CD4-positive, alpha-beta T cell treated with Interleukin-10 for 1 hour (primary cell): ENCODE measurements at regions not wholly inside any gene's neighbourhood (a gene's known extent, or its start where the extent isn't known, plus 50 kb on each side); places are given as distances from the start of the nearest gene placed in this dataset.
"Not testable (repeated sequence)": the region's sequence is repeated elsewhere in the genome, so short reads cannot be mapped to it uniquely, and the experiment has no call there.

Experiments used
- DNase-seq: peaks from one replicate; pipeline ENCODE4 v3.0.0-alpha.2; 2020

DNA sequence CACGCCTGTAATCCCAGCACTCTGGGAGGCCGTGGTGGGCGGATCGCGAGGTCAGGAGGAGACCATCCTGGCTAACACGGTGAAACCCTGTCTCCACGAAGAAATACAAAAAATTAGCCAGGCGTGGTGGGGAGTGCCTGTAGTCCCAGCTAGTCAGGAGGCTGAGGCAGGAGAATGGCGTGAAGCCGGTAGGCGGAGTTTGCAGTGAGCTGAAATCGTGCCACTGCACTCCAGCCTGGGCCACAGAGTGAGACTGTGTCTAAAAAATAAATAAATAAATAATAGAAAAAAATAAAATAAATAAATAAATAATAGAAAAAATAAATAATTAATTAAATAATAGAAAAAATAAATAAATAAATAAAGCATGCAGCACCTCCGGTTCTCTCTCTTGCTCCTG, 480.8 kb downstream of the GOLGA6L6 start:
- DNase-seq, result not testable (repeated sequence)

DNA sequence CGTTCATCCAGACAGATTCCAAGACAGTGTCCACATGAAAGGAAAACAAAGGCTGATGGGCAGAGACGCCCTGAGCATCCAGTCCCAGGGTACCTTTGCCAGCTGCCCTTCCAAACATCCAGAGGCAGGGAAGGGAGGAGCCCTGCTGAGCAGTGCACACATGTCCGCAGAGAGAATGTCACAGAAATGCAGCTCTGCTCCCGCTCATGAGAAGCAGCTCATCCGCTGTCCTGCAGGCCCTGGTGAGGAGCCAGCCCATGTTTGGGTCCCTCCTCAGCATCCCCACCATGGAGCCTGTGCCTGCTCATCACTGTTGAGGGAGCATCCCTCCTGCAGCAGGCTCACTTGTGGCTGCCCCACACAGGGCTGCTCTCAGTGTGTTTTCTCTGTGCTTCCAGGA, 484.7 kb downstream of the GOLGA6L6 start:
- DNase-seq, result not testable (repeated sequence)

DNA sequence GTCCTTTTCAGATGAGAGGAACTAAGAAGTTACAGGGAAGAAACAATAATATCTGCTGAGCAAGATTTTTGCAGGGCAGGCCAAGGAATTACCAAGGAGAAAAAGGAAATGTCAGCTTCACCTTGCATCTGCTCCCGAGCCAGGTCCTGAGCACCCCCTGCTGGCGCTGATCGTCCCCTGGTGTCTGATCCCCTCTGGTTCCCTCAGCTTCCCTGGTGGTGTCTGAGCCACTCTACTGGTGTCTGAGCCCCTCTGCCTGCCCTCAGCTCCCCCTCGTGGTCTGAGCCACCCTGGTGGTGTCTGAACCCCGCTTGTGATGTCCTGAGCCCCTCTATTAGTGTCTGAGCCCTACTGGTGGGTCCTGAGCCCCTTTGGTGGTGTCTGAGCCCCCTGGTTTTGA, 485.7 kb downstream of the GOLGA6L6 start:
- not testable (repeated sequence) for DNase-seq

DNA sequence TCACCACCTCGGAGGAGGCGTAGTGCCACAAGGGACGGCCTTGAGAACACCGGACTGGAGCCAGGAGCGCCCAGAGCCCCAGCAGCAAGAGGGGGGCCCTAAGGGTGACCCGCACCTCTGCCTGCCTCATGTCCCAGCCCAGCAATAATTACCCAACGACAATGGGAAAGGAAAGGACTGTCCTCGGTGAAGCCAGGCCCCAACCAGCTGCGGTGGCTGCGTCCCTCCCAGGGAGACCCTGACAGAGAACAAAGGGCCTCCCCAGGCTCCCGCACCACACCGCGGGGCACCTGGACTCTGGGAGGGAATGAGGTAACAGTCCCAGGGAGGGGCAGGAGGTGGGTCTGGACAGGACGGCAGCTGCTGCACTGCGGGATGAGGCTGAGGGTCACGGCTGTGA, 493.4 kb downstream of the GOLGA6L6 start:
- not testable (repeated sequence) for DNase-seq

DNA sequence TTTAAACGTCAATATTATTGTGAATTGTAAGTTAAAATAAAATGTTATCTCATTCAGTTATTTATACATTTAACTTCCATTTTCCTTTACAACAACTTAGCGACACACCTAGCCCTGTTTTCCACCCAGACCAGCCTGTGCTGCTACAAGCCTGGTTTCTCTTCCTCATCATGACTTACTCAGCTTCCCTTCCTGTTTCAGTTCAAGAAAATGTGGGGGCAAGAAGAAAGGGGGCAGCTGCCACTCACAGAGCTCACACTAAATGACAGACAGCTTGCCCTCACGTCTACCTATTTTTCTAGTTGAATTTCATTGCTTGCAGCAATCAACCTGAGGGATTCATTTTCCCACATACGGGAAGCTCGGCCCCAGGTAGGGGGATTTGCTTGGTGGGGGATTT, 496.4 kb downstream of the GOLGA6L6 start:
- not testable (repeated sequence) for DNase-seq

DNA sequence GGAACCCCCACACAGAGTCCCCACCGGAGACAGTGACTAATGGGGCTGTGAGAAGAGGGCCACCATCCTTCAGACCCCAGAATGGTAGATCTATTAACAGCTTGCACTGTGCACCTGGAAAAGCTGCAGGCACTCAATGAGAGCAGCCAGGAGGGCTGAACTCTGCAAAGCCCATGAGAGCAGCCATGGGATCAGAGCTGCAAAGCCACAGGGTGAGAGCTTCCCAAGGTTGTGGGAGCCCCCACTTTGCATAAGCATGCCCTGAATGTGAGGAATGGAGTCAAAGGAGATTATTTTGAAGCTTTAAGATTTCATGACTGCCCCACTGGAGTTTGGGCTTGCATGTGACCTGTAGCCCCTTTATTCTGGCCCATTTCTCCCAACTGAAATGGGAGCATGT, 500.9 kb downstream of the GOLGA6L6 start:
- DNase-seq, result not testable (repeated sequence)

DNA sequence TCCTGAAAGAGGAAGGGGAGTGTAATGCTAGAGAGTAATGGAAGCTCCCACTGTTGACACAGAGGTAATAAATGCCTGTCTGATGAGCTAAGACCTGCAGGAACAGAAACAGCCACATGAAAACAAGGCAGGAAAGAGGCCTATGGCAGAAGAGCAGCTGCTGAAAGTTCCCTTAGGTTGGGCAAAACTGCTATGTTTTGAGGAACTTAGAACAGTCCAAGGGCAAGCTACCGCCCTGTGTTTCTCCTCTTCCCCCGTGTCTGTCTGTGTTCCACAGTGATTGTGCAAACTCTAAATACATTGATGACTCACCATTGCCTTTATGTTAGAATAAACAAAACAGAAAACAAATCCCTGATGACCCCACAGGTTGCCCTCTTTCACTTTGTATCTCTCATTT, 516.6 kb downstream of the GOLGA6L6 start:
- DNase-seq, result not testable (repeated sequence)

DNA sequence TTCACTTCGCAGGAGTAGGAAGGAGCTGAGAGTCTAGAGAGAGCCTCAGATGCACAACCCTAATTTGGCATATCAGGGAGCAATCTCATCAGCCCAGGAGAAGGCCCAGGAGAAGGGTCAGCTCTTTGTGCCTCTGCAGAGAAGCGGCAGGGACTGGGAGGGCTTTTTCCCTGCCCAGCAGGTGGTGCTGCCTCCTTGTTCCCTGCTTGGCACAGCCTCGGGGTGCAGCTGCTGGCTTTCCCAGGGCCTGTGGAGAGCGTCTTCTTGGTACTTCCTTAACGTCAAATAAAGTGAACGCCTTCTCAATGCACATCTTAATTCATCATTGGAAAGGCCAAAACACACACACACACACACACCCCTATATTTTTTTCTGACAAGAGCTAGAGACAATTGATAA, 519.3 kb downstream of the GOLGA6L6 start:
- DNase-seq, result not testable (repeated sequence)

DNA sequence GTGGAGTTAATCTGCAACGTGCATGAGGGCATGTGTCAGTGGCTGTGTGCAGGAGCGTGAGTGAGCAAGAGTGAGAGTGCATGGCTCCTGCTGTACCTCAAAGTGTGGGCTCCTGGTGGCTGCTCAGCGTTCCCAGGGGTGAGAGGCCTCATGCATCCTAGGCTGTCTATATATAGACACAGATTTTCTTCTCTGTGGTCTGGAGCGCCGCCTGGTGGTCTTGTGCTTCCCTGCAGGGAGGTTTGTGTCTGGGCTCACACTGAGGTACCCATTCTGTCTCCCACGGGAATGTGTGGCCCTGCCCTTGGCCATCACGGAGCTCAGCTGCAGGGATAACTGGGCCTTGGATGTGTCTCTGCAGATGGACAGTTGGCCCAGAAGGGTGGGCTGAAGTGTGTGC, 520.2 kb downstream of the GOLGA6L6 start:
- DNase-seq, result not testable (repeated sequence)

DNA sequence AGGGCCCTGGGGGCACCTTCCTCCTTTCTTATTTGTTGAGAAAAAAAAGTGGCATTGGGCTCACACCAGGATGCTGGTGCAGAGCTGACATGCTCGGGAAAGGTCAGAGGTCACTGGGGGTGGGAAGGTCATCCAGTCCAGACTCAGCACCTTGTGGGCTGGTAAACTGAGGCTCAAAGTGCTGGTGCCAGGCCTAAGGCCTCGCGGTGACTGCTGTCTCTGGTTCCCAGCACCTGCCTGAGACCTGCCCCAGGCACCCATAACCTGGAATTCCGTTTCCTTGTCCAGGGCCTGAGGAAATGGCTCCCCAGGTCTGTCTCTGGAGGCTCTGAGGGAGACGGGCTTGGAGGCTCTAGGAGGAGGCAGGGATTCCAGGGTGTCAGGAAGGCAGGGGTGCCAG, 521.0 kb downstream of the GOLGA6L6 start:
- DNase-seq, result not testable (repeated sequence)

DNA sequence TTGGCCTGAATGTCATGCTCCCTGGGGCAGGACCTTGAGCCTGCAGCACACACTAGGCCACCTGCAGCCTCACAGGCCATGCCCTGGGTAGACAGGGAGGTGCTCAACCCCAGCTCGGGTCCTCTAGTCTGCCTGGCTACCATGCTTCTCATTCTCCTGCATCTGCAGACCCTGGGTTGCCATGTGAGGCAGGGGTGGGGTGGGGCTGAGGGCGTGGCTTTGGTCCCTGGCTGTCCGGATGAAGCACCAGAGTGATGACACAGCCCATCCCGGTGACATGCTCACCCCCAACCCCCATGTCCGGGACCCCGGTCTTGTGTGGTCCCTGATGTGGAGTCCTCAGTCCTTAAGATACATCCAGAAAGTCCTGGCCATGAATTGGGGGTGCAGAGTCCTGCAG, 521.8 kb downstream of the GOLGA6L6 start:
- DNase-seq, result not testable (repeated sequence)

DNA sequence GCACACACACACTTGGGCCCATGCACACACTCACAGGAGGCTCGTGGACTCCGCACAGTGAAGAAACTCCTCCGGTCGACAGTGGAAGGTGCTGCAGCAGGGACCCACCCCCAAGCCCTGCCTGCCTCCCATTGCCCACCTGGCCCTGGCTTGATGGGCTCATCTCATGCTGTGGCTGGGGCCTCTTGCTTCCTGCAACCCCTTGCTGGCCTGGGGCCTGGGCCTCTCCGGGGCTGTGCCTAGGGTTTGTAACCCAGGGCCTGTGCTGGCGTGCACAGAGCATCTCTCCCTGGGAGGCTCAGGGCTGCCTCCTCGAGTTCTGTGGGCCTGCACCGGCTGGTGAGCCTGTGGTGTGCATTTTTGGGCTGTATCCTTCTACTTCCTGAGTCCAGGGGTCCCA, 524.0 kb downstream of the GOLGA6L6 start:
- not testable (repeated sequence) for DNase-seq

DNA sequence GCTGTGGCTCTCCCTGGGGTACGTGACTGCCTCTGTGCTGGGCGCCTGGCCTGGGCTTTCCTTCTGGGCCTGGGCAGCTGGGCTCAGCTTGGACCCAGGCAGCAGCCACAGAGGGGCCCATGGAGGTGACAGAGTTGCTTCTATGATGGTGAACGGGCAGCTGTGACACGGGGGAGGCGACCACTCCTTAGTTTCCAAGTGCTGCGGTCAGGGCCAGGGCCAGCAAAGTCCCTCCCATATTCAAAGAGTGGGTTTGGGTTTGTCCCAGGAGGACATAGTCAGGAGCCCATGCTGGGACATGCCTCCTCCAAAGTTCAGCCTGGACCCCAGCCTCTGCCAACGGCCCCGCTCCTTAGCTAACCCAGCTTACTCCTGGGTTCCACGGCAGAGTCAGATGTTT, 524.7 kb downstream of the GOLGA6L6 start:
- not testable (repeated sequence) for DNase-seq

DNA sequence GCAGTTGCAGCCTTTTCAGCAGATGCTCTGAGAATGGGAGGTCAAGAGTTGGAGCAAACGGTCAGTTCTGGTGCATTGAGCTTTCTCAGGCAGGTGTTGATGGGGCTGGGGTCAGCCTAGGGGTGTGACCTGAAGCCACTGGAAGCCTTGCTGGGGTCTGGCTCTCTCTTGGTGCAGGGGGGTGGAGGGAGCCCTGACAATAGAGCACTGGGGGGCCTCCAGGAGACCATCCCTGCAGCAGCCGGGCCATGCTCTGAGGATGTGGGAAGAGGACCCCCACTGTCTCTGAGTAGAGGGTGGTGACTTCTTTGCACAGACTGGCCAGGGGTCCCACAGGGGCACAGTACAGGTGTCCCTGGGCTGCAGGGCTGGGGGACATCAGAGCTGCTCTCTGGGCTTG, 528.8 kb downstream of the GOLGA6L6 start:
- DNase-seq, result not testable (repeated sequence)

DNA sequence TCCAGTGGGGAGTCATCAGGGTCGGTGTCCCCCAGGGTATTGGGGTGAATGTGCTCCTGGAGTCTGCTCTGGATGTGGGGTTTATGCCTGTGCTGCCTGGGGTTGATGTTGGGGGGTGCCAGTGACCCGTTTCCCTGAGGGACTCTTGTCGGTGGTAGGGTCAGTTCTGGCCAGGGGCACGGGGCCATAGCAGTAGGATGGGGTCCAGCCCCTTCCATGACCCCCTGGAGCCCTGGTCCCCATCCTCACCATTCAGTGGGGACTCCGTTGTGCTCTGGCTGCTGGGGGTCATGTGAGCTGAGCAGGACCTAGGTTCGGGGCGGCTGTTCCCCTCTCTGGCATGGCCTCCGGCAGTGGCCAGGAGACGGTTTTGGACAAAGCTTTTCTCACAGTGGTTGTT, 530.8 kb downstream of the GOLGA6L6 start:
- not testable (repeated sequence) for DNase-seq

DNA sequence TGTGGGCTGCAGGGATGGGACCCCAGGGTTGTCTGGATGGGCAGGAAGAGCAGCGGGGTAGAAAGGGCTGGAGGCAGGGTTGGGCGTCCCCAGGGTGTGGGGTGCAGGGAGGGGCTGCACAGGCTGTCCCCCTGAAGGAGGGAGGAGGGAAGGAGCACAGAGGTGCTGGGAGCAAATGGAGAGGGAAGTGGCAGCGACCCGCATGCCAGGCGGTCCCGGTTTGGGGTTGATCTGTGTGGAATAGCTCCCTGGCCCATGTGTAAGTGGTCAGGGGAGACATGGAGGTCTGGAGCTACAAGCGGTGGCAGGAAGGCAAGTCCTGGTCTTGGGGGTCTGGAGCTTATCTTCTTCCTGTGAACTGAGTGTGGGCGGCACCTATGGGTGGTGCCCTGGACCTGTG, 532.0 kb downstream of the GOLGA6L6 start:
- DNase-seq, result not testable (repeated sequence)

DNA sequence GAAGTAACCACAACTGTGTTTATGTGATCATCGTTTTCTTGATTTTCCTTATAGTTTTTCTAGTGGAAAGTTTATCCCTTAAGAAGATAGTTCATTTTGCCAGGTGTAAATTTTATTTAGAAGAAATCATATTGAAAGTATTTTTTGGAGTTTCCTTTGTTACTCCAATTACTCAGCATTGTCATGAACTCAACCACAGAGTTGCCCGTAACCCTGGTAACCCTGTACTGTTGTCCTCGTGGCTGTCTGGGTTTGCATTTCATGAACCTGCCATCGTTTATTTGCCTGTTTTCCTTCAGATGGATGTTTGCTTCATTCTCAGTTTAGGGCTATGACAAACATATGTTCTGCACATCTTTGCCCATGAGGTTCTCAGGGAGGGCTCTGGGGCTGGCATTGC, 534.3 kb downstream of the GOLGA6L6 start:
- not testable (repeated sequence) for DNase-seq

DNA sequence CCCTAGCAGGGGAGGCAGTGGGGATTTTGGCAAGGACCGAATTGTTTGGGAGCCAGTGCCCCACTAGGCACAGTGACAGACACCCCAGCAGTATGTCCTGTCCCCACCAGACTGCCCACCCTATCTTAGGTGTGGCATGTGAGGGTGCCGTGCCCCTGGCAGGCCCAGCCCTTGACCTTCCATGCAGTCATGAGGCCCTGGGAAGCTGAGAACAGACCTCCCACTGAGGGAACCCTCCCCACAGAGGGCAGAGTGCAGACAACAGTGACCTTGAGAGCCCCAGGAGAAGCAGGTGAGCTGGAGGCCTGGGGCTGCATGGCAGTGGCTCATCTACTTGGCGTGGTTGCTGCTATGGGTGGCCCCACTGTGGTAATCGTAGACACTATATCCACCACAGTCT, 538.1 kb downstream of the GOLGA6L6 start:
- DNase-seq, result not testable (repeated sequence)

DNA sequence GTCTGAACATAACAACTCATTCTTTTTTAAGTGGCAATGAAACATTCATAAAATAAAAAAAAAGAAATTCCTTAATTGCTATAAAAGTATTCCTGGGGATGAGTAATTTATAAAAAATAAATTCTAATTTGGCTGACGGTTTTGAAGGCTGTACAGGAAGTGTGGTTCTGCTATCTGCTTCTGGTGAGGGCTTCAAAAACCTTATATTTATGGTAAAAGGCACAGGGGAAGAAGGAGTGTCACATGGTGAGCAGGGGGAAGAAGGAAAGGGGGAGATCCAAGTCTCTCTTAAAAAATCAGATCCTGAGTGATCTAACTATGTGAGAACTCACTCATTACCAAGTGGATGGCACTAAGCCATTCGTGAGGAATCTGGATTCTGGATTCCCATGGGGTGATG, 539.0 kb downstream of the GOLGA6L6 start:
- DNase-seq, result not testable (repeated sequence)

DNA sequence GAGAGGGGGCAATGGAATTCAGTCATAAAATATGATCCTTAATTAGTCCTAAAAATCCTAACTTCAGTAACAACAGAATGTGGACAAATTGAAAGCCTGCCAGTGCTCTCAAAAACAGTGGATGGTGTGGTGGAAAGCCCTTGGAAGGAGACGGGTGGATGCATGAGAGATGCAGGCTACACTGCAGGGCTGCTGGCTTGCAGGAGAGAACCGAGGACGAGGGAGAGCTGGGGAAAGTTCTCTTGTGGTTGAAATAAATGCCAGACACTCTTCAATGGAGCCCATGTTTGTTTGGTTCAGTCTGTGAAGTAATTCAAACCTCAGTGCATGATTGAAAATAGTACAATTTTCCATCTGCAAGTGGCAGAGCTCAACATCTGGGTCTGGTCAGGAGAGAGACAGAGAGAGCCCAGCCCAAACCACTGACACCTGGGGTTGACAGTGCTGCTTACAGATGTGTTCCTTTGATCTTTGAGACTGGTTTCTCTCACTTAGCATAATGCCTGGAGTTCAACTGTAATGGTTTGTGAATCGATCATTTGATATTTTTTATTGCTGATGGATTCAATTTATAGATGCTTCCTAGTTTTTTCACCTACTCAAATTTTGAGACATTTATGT, 544.9 kb downstream of the GOLGA6L6 start:
- DNase-seq, result not testable (repeated sequence)

DNA sequence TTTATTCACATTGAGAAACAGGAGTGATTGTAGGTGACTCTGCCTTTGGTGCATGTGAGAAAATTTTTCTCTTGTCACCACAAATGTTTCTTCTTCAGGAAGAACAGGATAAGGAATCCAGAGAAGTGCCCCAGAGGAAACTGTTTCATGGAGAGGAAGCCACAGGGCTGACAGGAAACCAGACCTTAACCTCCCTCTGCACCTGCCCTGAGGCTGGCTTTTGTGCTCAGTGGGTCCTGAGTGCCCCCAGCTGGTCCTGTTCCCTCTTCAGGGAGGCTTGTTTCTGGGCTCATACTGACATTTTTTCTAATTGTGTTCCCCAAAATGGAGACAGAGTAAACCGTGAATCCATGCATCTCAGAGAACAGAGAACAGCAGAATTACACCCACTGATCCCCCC, 546.3 kb downstream of the GOLGA6L6 start:
- DNase-seq, result not testable (repeated sequence)

DNA sequence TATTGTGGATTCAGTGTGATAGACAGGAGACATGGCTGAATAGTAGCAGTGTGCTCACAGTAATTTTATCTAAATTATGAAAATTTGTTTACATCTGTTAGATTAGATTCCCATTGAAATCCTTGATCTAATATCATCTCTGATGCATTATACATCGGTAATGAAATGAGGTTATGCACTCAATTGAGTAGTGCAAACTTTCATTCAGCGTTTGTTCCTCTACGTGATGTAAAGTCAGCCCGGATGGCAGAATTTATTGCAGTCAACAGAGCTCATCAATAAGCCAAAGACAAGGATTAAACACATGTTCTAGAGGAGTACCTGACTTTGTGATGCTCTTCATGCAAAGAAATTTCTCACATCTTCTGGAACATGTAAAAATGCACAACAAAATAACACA, 549.2 kb downstream of the GOLGA6L6 start:
- no peak for DNase-seq

DNA sequence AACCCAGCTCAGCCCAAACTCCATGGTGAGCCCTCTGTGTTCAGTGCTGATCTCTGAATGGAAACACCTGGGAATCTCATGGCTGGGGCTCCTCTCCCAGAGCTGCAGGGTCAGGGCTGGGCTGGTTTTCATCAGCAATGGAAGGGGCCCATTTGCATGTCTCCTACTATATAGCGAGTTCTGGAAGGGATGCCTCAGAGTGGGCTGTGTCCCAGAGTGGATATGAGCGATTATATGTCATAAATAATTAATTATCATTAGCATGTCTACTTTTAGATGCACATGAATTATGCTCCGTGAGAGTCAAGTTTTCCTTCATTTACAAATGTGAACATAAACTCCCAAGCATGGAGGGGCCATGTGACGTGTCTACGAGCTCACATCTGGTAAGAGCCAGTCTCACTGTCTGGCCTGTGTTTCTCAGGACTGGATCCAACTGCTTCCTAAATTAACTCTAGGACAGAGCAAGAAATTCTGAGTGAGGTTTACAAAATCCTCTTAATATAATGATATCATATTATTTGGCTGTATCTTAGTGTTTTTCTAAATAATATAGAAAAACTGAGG, 553.4 kb downstream of the GOLGA6L6 start:
- DNase-seq, result no peak

DNA sequence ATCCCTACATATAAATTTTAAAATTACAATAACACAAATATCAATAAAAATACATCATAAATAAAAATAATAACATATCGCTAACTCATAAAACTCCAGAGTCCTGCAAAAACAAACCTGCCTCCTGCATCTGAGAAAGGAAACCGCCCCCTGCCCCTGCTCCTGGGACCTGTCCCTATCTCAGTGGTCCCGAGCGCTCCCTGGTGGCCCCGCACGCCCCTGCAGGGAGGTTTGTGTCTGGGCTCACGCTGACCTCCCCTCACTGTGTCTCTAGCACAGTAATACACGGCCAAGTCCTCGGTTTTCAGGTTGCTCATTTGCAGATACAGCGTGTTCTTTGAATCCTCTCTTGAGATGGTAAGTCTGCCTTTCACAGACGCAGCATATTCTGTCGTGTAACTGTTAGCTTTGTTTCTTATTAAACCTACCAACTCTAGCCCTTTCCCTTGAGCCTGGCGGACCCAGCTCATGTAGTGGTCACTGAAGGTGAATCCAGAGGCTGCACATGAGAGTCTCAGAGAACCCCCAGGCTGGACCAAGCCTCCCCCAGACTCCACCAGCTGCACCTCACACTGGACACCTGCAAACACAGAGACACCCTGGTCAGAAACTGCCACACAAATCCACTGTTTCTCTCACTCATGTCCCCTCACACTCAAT, 554.1 kb downstream of the GOLGA6L6 start:
- DNase-seq, result no peak
